ENCODE measurements at regions not wholly inside any gene's neighbourhood (a gene's known extent, or its start where the extent isn't known, plus 50 kb on each side); places are given as distances from the start of the nearest gene placed in this dataset.

- H3K9me3 ChIP-seq (replicated peaks in 1 of 2; ENCODE audit: control insufficient read depth in 1 of 2, insufficient read depth in 1 of 2, low read length in 2 of 2), result peaks cover 0 to 6% of the 10 kb centered on the region in 2 donors
- no peak for TF ChIP-seq CTCF (IDR thresholded peaks at IDR 0.05)
Measured at GRCh38 chr5:6961123-6961522, 247.9 kb downstream of the TENT4A start.

GRCh38 chr5:6961837-6962635 is 248.8 kb downstream of the TENT4A start:
- Histone ChIP-seq H3K27me3 (ENCODE audit: control insufficient read depth in 2 of 2, insufficient read depth in 2 of 2, low read length in 2 of 2) (no peaks in the 10 kb centered on the region), H3K9ac (ENCODE audit: insufficient read depth, low read length, poor library complexity, severe bottlenecking) (no peak overlapping the region), H3K4me2 (replicated peaks; ENCODE audit: extremely low read depth, low read length, poor library complexity, severe bottlenecking) (no peak overlapping the region), H3K9me3 (replicated peaks in 1 of 2; ENCODE audit: control insufficient read depth in 1 of 2, insufficient read depth in 1 of 2, low read length in 2 of 2) (peaks cover 0 to 6% of the 10 kb centered on the region in 2 donors), H3K36me3 (replicated peaks in 1 of 2; ENCODE audit: control insufficient read depth in 1 of 2, insufficient read depth in 2 of 2, low read length in 2 of 2) (no peaks in the 10 kb centered on the region), H3K4me3 (replicated peaks in 1 of 3; ENCODE audit: low read depth in 2 of 3, low read length in 3 of 3) (no peak overlapping the region), H3K79me2 (ENCODE audit: insufficient read depth, low read length) (no peaks in the 10 kb centered on the region), H4K20me1 (ENCODE audit: insufficient read depth, low read length) (no peaks in the 10 kb centered on the region), H2AFZ (ENCODE audit: insufficient read depth, low read depth, low read length, poor library complexity, severe bottlenecking) (no peak overlapping the region), H3K4me1 (ENCODE audit: control insufficient read depth in 1 of 2, insufficient read depth in 2 of 2, low read length in 2 of 2) (no peaks in the 10 kb centered on the region), H3K27ac (ENCODE audit: low read depth in 1 of 2, low read length in 2 of 2) (no peak overlapping the region)
- no peaks in the 10 kb centered on the region for H3K4me1 Mint-ChIP-seq
- no peak overlapping the region for H3K4me3 Mint-ChIP-seq
- no peaks in the 10 kb centered on the region for H3K36me3 Mint-ChIP-seq
- no peak overlapping the region for H3K27ac Mint-ChIP-seq
- no peaks in the 10 kb centered on the region for H3K27me3 Mint-ChIP-seq (ENCODE audit: low read depth in 3 of 3)
- no peak for DNase-seq
- H3K9me3 Mint-ChIP-seq, result peaks cover 0 to 9% (median 7%) of the 10 kb centered on the region in 7 donors
- intact Hi-C loops (cut with micrococcal nuclease), result no loop called here
- no peak for TF ChIP-seq CTCF (IDR thresholded peaks at IDR 0.05)
- WGBS (ENCODE audit: insufficient coverage), result 95% methylated on average over 8 of the region's 12 CpGs

More at GRCh38 chr5:6961123-6961522, 247.9 kb downstream of the TENT4A start:
- Mint-ChIP-seq H3K36me3 (no peaks in the 10 kb centered on the region), H3K4me3 (no peak overlapping the region), H3K4me1 (no peaks in the 10 kb centered on the region), H3K27ac (no peak overlapping the region), H3K9me3 (peaks cover 0 to 7% (median 4%) of the 10 kb centered on the region in 7 donors), H3K27me3 (ENCODE audit: low read depth in 3 of 3) (no peaks in the 10 kb centered on the region)
- no peak overlapping the region for H2AFZ ChIP-seq (ENCODE audit: insufficient read depth, low read depth, low read length, poor library complexity, severe bottlenecking)
- H3K4me3 ChIP-seq (replicated peaks in 1 of 3; ENCODE audit: low read depth in 2 of 3, low read length in 3 of 3), result no peak overlapping the region
- H4K20me1 ChIP-seq (ENCODE audit: insufficient read depth, low read length), result no peaks in the 10 kb centered on the region
- no peak overlapping the region for H3K9ac ChIP-seq (ENCODE audit: insufficient read depth, low read length, poor library complexity, severe bottlenecking)
- no peaks in the 10 kb centered on the region for H3K36me3 ChIP-seq (replicated peaks in 1 of 2; ENCODE audit: control insufficient read depth in 1 of 2, insufficient read depth in 2 of 2, low read length in 2 of 2)
- H3K4me1 ChIP-seq (ENCODE audit: control insufficient read depth in 1 of 2, insufficient read depth in 2 of 2, low read length in 2 of 2), result no peaks in the 10 kb centered on the region
- 100% methylated on average over 2 of the region's 2 CpGs for WGBS (ENCODE audit: insufficient coverage)
- H3K4me2 ChIP-seq (replicated peaks; ENCODE audit: extremely low read depth, low read length, poor library complexity, severe bottlenecking), result no peak overlapping the region
- H3K27ac ChIP-seq (ENCODE audit: low read depth in 1 of 2, low read length in 2 of 2), result no peak overlapping the region
- H3K27me3 ChIP-seq (ENCODE audit: control insufficient read depth in 2 of 2, insufficient read depth in 2 of 2, low read length in 2 of 2), result no peaks in the 10 kb centered on the region
- intact Hi-C loops (cut with micrococcal nuclease), result no loop called here
- no peaks in the 10 kb centered on the region for H3K79me2 ChIP-seq (ENCODE audit: insufficient read depth, low read length)
- no peak for DNase-seq
